ENCODE measurements at regions not wholly inside any gene's neighbourhood (a gene's known extent, or its start where the extent isn't known, plus 50 kb on each side); places are given as distances from the start of the nearest gene placed in this dataset.

GRCh38 chr14:22699801-22700564 lies 55.8 kb upstream of the OR6J1 start:
- no peak for TF ChIP-seq CTCF (IDR thresholded peaks at IDR 0.05; ENCODE audit: low read depth, low read length, missing control alignments)
- Histone ChIP-seq H3K36me3 (replicated peaks) (no peaks in the 10 kb centered on the region), H3K27ac (no peak overlapping the region), H3K27me3 (replicated peaks) (no peaks in the 10 kb centered on the region), H3K4me3 (ENCODE audit: low read depth, low read length) (no peak overlapping the region)
- in situ Hi-C loops (cut with HindIII; ENCODE audit: low pct_ligation_motif_present, low sequenced_read_pairs): no loop called here
- peak; percentile 14 for DNase-seq

GRCh38 chr14:22713631-22713950 lies 52.9 kb upstream of the OXA1L start:
- no peaks in the 10 kb centered on the region for H3K36me3 ChIP-seq (replicated peaks)
- H3K4me3 ChIP-seq (ENCODE audit: low read depth, low read length): peak overlapping the region; percentile 41
- no peak for TF ChIP-seq CTCF (IDR thresholded peaks at IDR 0.05; ENCODE audit: low read depth, low read length, missing control alignments)
- no peak for DNase-seq
- H3K27me3 ChIP-seq (replicated peaks): no peaks in the 10 kb centered on the region
- no peak overlapping the region for H3K27ac ChIP-seq
- in situ Hi-C loops (cut with HindIII; ENCODE audit: low pct_ligation_motif_present, low sequenced_read_pairs): no loop called here

- no peak for DNase-seq
- Histone ChIP-seq H3K27ac (no peak overlapping the region), H3K36me3 (replicated peaks) (no peaks in the 10 kb centered on the region), H3K4me3 (ENCODE audit: low read depth, low read length) (no peak overlapping the region), H3K27me3 (replicated peaks) (no peaks in the 10 kb centered on the region)
- in situ Hi-C loops (cut with HindIII; ENCODE audit: low pct_ligation_motif_present, low sequenced_read_pairs): no loop called here
- no peak for TF ChIP-seq CTCF (IDR thresholded peaks at IDR 0.05; ENCODE audit: low read depth, low read length, missing control alignments)
Measured at GRCh38 chr14:22715186-22715812, 51.2 kb upstream of the OXA1L start.

- no peak for DNase-seq
- in situ Hi-C loops (cut with HindIII; ENCODE audit: low pct_ligation_motif_present, low sequenced_read_pairs): no loop called here
- H3K36me3 ChIP-seq (replicated peaks): no peaks in the 10 kb centered on the region
- H3K27me3 ChIP-seq (replicated peaks): no peaks in the 10 kb centered on the region
- no peak overlapping the region for H3K4me3 ChIP-seq (ENCODE audit: low read depth, low read length)
- no peak overlapping the region for H3K27ac ChIP-seq
- no peak for TF ChIP-seq CTCF (IDR thresholded peaks at IDR 0.05; ENCODE audit: low read depth, low read length, missing control alignments)
Measured at GRCh38 chr14:22715890-22716289, 50.6 kb upstream of the OXA1L start.
